NB4 (cell line): ENCODE measurements at regions not wholly inside any gene's neighbourhood (a gene's known extent, or its start where the extent isn't known, plus 50 kb on each side); places are given as distances from the start of the nearest gene placed in this dataset.

Source experiments
- MYC ChIP-seq: IDR thresholded peaks from 2 replicates; pipeline ENCODE4 v1.6.1; 2011; ENCODE audit warnings: low read depth, low read length
- POLR2A ChIP-seq: IDR thresholded peaks from 2 replicates; pipeline ENCODE4 v1.6.1; 2011; ENCODE audit warnings: mild to moderate bottlenecking; ENCODE audit not compliant: insufficient read length; ENCODE audit errors: extremely low read depth
- TF ChIP-seq, protein P1 (sequence below): IDR thresholded peaks from one replicate; pipeline ENCODE4 v1.5.1; 2012; ENCODE audit warnings: low read depth, low read length

DNA sequence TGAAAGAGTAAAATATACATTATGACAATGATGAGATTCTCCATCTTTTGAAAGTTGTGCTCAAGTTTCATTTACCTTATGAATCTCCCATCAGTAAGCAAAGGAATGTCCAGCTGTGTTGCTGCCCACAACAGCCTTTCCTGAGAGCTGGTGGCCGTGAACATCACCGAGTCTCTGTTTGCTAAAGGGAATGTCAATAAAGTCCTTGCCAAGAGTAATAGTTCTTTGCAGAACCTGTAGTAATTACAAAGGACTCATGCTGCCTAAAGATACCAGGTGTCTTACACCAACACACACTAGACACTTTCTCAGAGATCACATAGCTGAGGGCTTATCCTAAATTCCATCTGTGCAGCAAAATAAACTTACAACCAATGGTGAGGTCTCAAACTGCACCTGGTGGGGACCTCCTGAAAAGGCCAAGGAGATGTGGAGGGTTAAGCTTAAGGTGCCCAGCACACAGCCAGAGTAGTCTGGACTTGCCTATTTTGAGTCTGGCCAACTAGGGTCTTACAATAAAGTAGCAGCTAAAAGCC is 111.1 kb upstream of the DAPK1 start:
- TF ChIP-seq, protein P1, sequence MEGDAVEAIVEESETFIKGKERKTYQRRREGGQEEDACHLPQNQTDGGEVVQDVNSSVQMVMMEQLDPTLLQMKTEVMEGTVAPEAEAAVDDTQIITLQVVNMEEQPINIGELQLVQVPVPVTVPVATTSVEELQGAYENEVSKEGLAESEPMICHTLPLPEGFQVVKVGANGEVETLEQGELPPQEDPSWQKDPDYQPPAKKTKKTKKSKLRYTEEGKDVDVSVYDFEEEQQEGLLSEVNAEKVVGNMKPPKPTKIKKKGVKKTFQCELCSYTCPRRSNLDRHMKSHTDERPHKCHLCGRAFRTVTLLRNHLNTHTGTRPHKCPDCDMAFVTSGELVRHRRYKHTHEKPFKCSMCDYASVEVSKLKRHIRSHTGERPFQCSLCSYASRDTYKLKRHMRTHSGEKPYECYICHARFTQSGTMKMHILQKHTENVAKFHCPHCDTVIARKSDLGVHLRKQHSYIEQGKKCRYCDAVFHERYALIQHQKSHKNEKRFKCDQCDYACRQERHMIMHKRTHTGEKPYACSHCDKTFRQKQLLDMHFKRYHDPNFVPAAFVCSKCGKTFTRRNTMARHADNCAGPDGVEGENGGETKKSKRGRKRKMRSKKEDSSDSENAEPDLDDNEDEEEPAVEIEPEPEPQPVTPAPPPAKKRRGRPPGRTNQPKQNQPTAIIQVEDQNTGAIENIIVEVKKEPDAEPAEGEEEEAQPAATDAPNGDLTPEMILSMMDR: no peak
- TF ChIP-seq MYC: no peak
- TF ChIP-seq POLR2A: no peak
